HG03460 (cell line): ENCODE measurements at regions not wholly inside any gene's neighbourhood (a gene's known extent, or its start where the extent isn't known, plus 50 kb on each side); places are given as distances from the start of the nearest gene placed in this dataset.

Experiments
- ATAC-seq: cut with Tn5 transposase; IDR thresholded peaks from one replicate; pipeline ENCODE4 v1.9.1; 2021; ENCODE audit not compliant: unreplicated experiment

DNA sequence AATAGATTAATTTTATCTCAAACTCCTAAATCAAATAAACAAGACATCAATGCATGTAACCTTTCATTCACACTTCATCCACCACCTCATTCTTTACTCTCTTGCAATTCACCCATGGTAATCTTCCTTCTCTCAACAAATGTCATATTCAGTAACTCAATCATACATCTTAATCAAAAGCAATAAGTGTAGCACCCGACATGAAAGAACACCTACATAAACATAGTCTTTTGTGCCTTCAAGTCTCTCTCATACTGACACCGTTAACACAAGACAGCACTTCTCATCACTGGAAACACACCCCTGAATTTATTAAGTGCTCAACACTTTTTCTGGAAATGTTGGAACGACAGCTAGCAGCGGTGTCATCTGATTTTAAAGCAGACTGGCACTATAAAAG lies 225.9 kb downstream of the TTLL7 start:
- ATAC-seq = no peak

DNA sequence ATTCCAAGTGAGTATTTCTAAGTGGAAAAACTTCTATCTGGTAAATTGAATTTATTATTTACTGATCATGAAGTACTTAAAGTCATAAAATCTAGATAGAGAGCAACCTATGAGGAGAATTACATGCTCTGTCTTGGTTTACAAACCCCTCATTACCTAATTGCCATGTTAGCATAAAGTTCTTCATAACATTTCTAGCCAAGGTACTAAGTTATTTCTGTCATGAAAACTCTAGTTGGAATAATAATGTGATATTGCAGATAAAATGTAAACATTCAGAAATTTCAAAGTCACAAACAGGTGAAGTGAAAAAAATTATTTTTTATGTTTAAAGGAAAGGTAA lies 228.6 kb downstream of the TTLL7 start:
- ATAC-seq = no peak

GRCh38 chr1:83769594-83770318 lies 229.2 kb downstream of the TTLL7 start:
- no peak for ATAC-seq

DNA sequence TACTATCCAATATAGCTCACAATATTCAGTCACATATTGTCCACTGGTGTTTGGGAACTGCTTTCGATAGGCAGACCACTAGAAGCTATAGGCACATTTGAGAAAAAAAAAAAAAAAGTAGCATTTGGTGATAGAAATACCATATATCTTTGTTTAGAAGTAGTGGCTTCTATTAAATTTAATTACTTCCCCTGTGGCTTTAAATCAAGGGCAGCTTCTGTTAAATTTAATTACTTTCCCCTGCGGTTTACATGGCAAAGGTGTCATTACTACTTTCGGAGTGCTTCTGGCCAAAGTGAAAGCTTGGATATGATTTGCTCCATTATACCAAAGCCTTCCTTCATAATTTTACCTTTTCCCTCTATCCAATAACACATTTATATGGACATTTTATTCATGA lies 229.9 kb downstream of the TTLL7 start:
- no peak for ATAC-seq

DNA sequence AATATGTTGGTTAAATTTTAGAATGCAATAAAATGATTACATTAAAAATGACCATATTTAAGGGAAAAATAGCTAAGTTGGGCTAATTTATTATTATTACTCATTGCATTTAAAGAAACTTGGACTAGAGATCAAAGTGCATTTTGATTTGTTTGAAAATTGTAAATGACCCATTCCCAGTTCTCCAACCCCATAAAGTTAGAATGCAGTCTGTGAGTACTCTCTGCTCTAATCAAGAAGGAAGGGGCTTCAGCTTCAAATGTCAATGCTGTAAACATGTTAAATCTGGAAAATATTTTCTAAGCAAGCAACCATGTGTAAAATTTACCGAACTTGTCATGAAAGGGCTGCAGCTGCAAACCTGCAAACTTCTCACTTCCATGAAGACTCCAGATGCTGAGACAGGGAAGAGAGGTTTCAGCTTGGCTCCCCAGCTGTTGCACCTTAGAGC lies 232.7 kb downstream of the TTLL7 start:
- no peak for ATAC-seq

DNA sequence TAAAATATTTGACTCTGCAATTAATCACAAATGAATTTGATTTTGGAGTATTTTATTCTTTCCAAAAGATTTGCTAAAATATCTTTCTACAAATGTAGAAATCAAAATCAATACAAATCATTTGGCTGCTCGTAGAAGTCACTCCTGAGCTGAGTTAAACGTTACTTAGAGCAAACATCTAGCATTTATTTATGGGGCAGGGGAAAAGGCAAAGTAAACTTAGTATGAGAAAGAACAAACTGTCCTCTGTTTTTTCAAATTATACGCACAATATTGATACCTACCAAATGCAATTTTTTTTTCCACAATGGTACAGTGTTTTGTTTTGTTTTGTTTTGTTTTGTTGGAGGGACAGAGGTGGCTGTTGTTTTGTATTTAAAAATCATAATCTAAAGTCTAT lies 233.8 kb downstream of the TTLL7 start:
- ATAC-seq = no peak

DNA sequence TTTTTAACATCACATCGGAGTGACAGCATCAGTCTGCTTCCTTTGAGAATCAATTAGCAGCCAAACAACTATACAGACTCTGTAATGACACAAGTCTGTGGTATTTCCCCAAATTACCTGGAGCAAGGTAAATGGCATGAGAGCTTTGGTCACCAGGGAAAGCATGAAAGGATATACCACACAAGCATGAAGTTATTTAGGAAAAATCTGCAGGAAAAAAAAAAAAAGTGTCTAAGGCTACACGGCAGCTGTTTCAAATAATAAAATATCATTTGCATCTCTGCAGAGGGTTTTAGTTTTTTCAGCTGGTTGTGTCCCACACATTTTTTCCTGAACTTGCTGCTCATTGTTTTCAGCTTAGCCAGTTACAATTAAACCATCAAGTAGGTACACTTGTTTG lies 234.7 kb downstream of the TTLL7 start:
- ATAC-seq = no peak

DNA sequence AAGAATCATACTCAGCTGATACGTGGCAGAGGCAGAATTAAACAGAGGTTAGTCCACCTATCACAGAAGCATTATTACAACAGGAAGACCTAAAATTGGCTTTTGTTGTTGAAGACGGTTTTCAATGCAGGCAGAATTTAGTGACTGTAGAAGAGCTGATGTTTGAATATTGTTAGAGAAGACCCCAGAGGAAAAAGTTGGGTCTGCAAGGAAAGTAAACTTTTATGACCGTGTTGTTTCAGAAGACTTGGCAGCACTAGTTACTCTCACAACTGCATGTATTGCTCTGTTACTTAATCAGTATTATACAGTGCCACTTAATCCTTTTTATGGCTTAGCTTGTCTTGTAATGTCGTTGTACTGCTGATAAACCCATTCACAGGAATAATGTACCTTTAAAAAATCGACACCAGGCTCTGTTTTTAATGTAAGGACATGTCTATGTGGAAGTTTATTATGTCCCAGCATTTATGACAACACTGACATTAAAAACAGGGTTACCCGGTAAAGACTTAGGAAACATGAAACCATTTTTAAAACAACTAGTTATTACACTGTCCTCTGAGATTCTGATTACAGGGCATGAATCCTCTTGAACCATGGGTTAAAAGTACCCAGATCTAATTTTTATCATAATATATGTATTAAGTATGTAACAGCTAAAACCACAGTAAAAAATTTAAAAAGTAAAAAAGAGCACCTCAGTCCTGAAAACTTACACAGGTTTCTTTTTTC lies 235.4 kb downstream of the TTLL7 start:
- no peak for ATAC-seq

DNA sequence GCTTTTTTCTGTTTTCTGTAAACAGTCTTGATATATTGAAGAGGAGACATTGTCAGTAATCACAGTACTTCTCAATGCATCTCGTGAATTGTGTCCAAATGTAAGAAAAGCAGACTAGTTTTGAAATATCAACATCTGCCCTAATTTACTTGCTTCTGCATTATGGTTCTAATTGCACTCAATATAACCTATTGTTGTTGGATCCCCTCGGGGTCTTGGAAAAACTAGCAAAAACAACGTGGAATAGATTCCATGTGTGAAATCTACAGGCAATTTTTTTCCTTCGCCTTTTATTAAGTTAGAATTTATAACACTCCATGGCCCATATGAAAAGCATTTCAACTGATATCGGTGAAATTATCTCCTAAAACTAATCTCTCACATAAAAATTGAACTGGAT lies 236.5 kb downstream of the TTLL7 start:
- no peak for ATAC-seq

DNA sequence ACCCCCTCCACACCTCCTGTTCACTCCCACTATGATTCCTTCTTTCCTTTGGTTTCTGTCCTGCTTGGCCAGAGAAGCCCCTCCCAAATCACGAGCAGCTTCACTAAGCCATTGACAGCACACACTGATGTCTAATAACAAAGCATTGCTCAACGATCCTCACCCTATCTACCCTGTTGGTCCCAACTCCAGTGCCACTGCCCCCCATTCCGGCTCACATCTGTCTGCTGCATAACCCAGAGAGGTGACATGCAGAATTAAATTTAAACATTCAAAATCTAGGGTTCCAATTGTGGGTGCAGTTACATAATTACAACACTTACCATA lies 236.9 kb downstream of the TTLL7 start:
- ATAC-seq = no peak

GRCh38 chr1:83761167-83762038 lies 237.5 kb downstream of the TTLL7 start:
- peak; percentile 99 for ATAC-seq

GRCh38 chr1:83760226-83761021 lies 238.5 kb downstream of the TTLL7 start:
- no peak for ATAC-seq

DNA sequence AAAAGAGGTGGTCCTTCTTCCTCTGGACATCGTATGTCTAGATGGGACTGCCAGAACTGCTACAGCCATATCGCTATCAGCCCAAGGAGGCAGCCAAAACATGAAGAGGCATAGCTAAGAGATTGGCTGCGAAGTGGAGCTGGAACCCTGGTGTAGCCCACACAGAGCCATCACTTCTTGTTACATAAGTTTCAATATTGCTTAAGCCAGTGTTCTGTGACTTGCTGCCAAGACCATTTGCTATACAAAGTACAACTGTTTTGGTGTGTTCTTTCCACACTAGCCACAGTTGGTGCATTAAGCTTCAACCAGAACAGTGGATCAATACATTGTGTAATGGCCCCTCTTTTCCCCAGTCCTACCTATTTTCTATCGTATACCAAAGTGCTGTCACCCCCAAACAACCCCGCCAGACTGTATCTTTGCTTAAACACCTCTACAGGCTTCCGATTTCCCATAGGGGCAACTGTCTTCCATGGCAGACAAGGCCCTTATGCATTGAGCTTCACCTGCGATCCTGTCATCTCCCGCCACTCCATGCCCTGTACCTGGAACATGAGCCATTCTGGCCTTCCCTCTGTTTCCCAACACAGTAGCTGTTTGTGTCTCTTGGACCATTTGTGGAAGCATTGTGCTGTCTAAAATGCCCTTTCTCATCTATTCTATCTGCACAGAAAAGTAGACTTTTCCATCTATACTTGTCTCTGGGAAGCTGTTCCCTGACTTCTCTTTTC lies 241.8 kb downstream of the TTLL7 start:
- ATAC-seq = no peak

GRCh38 chr1:83751602-83752001 lies 247.3 kb downstream of the TTLL7 start:
- ATAC-seq = no peak

DNA sequence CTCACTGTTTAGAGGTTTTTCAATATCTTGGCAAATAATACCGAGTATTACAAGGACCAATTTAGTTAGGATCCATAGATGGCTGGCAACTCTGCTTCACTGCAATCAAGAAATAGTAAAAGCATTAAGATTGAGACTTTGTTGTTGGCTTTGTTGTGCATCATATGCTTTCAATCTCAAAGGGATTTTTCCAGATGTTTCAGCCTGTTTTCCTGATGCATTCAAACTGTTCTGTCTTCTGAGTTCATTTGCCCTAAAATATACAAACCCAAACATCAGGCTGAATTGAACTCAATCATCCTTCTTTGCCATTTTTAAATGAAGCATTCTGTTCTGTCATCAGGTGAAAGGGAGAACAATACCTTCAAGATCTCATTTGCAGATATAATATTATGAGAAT lies 248.7 kb downstream of the TTLL7 start:
- no peak for ATAC-seq

GRCh38 chr1:83747853-83748482 lies 251.0 kb downstream of the TTLL7 start:
- ATAC-seq = no peak

DNA sequence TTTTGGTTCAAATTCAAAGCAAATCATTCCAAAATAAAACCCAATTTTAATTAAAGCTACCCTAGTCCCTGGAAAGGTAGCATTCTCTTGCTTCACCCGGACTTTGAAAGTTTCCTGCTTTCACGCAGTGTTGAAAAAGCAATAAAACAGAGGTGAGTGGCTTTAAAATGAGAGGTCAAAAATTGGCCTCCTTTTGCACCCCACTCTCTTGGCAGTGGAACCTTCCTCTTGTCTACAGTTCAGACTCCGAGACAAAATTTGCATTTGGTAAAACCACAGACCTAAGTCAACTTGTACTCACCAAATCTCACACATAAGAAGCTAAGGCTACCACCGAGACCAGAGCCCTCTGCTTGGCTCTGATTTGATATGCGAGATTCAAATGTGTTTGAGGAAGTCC lies 252.7 kb downstream of the TTLL7 start:
- peak; percentile 82 for ATAC-seq

GRCh38 chr1:83742446-83742845 lies 256.5 kb downstream of the TTLL7 start:
- ATAC-seq = no peak

DNA sequence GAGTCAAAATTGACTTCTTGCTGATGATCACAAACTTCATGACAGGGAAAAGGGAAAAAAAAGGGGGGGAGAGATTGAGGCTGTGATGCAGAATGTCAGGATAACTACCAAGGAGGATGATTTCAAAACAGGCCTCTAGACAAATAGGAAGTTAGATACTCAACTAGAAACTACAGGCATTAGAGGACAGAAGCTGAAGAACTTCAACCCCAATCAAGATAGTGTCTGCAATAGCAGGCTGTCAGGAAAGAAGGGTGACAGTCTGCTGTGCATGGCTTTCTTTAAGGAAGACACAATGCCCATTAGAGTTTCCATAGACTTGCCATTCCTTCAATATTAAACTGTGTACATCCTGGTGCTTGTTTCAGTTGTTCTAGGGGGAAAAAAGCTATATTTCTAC lies 257.2 kb downstream of the TTLL7 start:
- ATAC-seq = no peak

- no peak for ATAC-seq
These were observed 257.6 kb downstream of the TTLL7 start for GRCh38 chr1:83741348-83741747.
